Heart right ventricle (tissue), 16 donors: ENCODE measurements at regions not wholly inside any gene's neighbourhood (a gene's known extent, or its start where the extent isn't known, plus 50 kb on each side); places are given as distances from the start of the nearest gene placed in this dataset.

Experiments used
- ATAC-seq, 8 donors: fragments of 200-7000 bp; cut with Tn5 transposase; one replicate each; pipeline ENCODE4 v1.9.1; 2020; ENCODE audit warnings: mild to moderate bottlenecking in 8 of 8, moderate library complexity in 8 of 8, moderate number of reproducible peaks in 1 of 8
- DNase-seq, 2 donors: peaks; one replicate each; pipeline ENCODE4 v3.0.0-alpha.2; 2020
- H3K27ac ChIP-seq, 10 donors: fragments of 200-600 bp; sonication (generic) in 2 of 10; one replicate each; pipeline versions ENCODE4 v1.5.0 to v1.8.0; 2020 to 2022; ENCODE audit warnings: mild to moderate bottlenecking in 3 of 10
- H3K27me3 ChIP-seq, 7 donors: fragments of 200-600 bp; one replicate each; pipeline ENCODE4 v1.8.0; 2021 to 2022; ENCODE audit warnings: mild to moderate bottlenecking in 2 of 7
- H3K36me3 ChIP-seq, 9 donors: fragments of 200-600 bp; sonication (generic) in 1 of 9; one replicate each; pipeline versions ENCODE4 v1.5.0 to v1.8.0; 2020 to 2022; ENCODE audit warnings: mild to moderate bottlenecking in 2 of 9
- H3K4me1 ChIP-seq, 9 donors: fragments of 200-600 bp; sonication (generic) in 1 of 9; one replicate each; pipeline versions ENCODE4 v1.5.0 to v1.8.0; 2020 to 2022; ENCODE audit warnings: mild to moderate bottlenecking in 4 of 9
- H3K4me3 ChIP-seq, 10 donors: fragments of 200-600 bp; sonication (generic) in 2 of 10; one replicate each; pipeline versions ENCODE4 v1.5.0 to v1.8.0; 2020 to 2022; ENCODE audit warnings: mild to moderate bottlenecking in 7 of 10, moderate library complexity in 2 of 10
- H3K9me3 ChIP-seq, 11 donors: fragments of 200-600 bp in 10 of 11; sonication (generic) in 2 of 11; one replicate each; pipeline versions ENCODE4 v1.5.0 to v1.8.0; 2013 to 2022; ENCODE audit warnings: mild to moderate bottlenecking in 2 of 11, control low read depth in 1 of 11, moderate library complexity in 1 of 11
- CTCF ChIP-seq, 9 donors: fragments of 200-600 bp; sonication (generic) in 2 of 9; IDR thresholded peaks; one replicate each; pipeline versions ENCODE4 v1.5.0 to v1.8.0; 2021 to 2022; ENCODE audit warnings: antibody characterized with exemption in 9 of 9, mild to moderate bottlenecking in 5 of 9, moderate library complexity in 1 of 9
- WGBS, 2 donors: extraction: QIAGEN DNeasy Blood & Tissue Kit; methylation state at CpG; one replicate each; pipeline ENCODE4 v1.1.7; 2013; ENCODE audit warnings: inconsistent platforms in 1 of 2; 5-methylcytosine and 5-hydroxymethylcytosine counted together
- intact Hi-C, 10 donors: fragments of 100-400 bp; cut with DNase I; formaldehyde crosslinking; loops; one replicate each; pipeline versions ENCODE4 v1.11.1 to v1.14.2; 2022
- donor health status: Arrhythmogenic right ventricular cardiomyopathy.
- donor health status: ischemic (EF 13 %, LVEDD 7.1; RV severe dilation, severe dysfunction).
- donor health status: healthy with polysubstance abuse.
- donor health status: DM: no; HTN: yes; CAD: no.
- donor health status: DM: no; HTN: no; CAD: no.
- donor health status: ischemic (EF 25% LVEDD 6.9; RV normal size, moderate dysfunction).
- donor health status: ischemic (EF 25% LVEDD 5.7; RV mildly dilated, moderate dysfunction).
- donor health status: healthy.
- donor health status: DM: yes; HTN: yes; CAD: no.
- donor health status: Ischemic cardiomyopathy.
- donor health status: ischemic (EF 35%, LVEDD 5.7; RV mildly dilated, moderate dysfunction).
- donor health status: nonischemic (EF 11% LVEDD 7.7; RV severe dilation, severe dysfunction).
- donor health status: DM: yes; HTN: yes; CAD: no.
- donor health status: PGD.
- donor health status: ischemic (EF 29% LVEDD 5.4; RV normal size, mild dysfunction).
- donor health status: nonischemic (EF 23%, LVEDD 6.1; RV moderate dilation, normal function).

DNA sequence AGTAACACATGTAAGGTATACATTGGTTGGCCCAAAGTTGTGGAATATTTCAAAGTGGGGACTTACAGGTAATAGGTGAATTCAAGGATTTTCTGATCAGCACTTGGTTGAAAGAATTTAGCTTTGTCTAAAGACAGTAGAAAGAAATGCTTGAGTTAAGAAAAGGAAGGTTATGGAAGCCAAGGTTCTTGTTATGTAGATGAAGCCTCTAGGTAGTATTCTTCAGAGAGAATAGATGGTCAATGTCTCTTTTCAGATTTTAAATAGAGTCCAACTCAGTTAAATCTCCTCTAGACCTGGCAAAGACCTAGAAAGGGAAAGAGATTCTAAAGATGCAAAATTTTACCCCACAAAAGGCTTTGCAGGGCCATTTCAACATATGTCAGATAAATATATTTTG lies 157.4 kb downstream of the ANKRD30B start:
- DNase-seq (no peak), ATAC-seq (no peak)
- H3K27me3 ChIP-seq = peaks cover 0 to 3% (median 0%) of the 10 kb centered on the region in 7 donors
- H3K27ac ChIP-seq = no peak overlapping the region
- no peaks in the 10 kb centered on the region for H3K36me3 ChIP-seq
- no peak overlapping the region for H3K4me3 ChIP-seq
- intact Hi-C loops = no loop called here
- no peaks in the 10 kb centered on the region for H3K4me1 ChIP-seq
- TF ChIP-seq CTCF (IDR thresholded peaks at IDR 0.05) = no peak
- H3K9me3 ChIP-seq = no peaks in the 10 kb centered on the region

- peaks cover 0 to 3% (median 0%) of the 10 kb centered on the region in 7 donors for H3K27me3 ChIP-seq
- no peak for TF ChIP-seq CTCF (IDR thresholded peaks at IDR 0.05)
- H3K4me3 ChIP-seq = no peak overlapping the region
- no peaks in the 10 kb centered on the region for H3K4me1 ChIP-seq
- intact Hi-C loops = no loop called here
- no peak overlapping the region for H3K27ac ChIP-seq
- 73% methylated on average over 1 of the region's 1 CpG for WGBS, 2 donors
- no peak for DNase-seq
- no peak for ATAC-seq
- no peaks in the 10 kb centered on the region for H3K9me3 ChIP-seq
- no peaks in the 10 kb centered on the region for H3K36me3 ChIP-seq
These were observed 158.0 kb downstream of the ANKRD30B start for GRCh38 chr18:14905979-14906378.

- DNase-seq (no peak), ATAC-seq (no peak)
- Histone ChIP-seq H3K4me3 (no peak overlapping the region), H3K4me1 (no peaks in the 10 kb centered on the region), H3K27me3 (peaks cover 0 to under 1% (median 0%) of the 10 kb centered on the region in 7 donors), H3K9me3 (no peaks in the 10 kb centered on the region), H3K36me3 (no peaks in the 10 kb centered on the region), H3K27ac (no peak overlapping the region)
- TF ChIP-seq CTCF (IDR thresholded peaks at IDR 0.05) = no peak
- intact Hi-C loops = no loop called here
- 73 to 80% methylated on average over 9 of the region's 9 CpGs for WGBS, 2 donors
These were observed 159.4 kb downstream of the ANKRD30B start for GRCh38 chr18:14907420-14907819.

GRCh38 chr18:14908541-14908940 lies 160.6 kb downstream of the ANKRD30B start:
- Histone ChIP-seq H3K27ac (no peak overlapping the region), H3K4me3 (no peak overlapping the region), H3K4me1 (no peaks in the 10 kb centered on the region), H3K36me3 (no peaks in the 10 kb centered on the region), H3K27me3 (no peaks in the 10 kb centered on the region), H3K9me3 (no peaks in the 10 kb centered on the region)
- no peak for ATAC-seq
- 52 to 56% methylated on average over 5 of the region's 5 CpGs for WGBS, 2 donors
- DNase-seq = no peak
- TF ChIP-seq CTCF (IDR thresholded peaks at IDR 0.05) = no peak
- intact Hi-C loops = no loop called here

GRCh38 chr18:14912967-14913366 lies 165.0 kb downstream of the ANKRD30B start:
- DNase-seq (no peak), ATAC-seq (no peak)
- no peak for TF ChIP-seq CTCF (IDR thresholded peaks at IDR 0.05)
- Histone ChIP-seq H3K4me3 (no peak overlapping the region), H3K36me3 (no peaks in the 10 kb centered on the region), H3K27ac (no peak overlapping the region), H3K27me3 (peaks cover 0 to 6% (median 0%) of the 10 kb centered on the region in 7 donors), H3K9me3 (no peaks in the 10 kb centered on the region), H3K4me1 (no peaks in the 10 kb centered on the region)
- intact Hi-C loops = no loop called here
- WGBS, 2 donors = 78 to 100% methylated on average over 1 of the region's 1 CpG
